ENCODE measurements at regions not wholly inside any gene's neighbourhood (a gene's known extent, or its start where the extent isn't known, plus 50 kb on each side); places are given as distances from the start of the nearest gene placed in this dataset.

- H4K20me1 ChIP-seq (ENCODE audit: control insufficient read depth, extremely low read depth, insufficient read depth, low read length): no peaks in the 10 kb centered on the region
- no peaks in the 10 kb centered on the region for H3K27me3 ChIP-seq (ENCODE audit: control insufficient read depth, extremely low read depth, insufficient read depth, low read length)
- dilution Hi-C loops (cut with MboI; ENCODE audit: extremely low pct_ligation_motif_present, low sequenced_read_pairs): no loop called here
- no peak overlapping the region for H3K4me3 ChIP-seq (ENCODE audit: control insufficient read depth in 2 of 3, extremely low read depth in 1 of 3, insufficient read depth in 2 of 3, low read depth in 1 of 3, low read length in 3 of 3)
- no peak for DNase-seq (ENCODE audit: low read depth, low spot score)
- FAIRE-seq: no peak
- no peak overlapping the region for H3K4me2 ChIP-seq (ENCODE audit: control insufficient read depth, extremely low read depth, insufficient read depth, low read depth, low read length)
- H3K9me3 ChIP-seq (ENCODE audit: control insufficient read depth, low read depth, low read length): no peaks in the 10 kb centered on the region
- no peak overlapping the region for H3K9ac ChIP-seq (ENCODE audit: control insufficient read depth, extremely low read depth, insufficient read depth, low read length)
- no peaks in the 10 kb centered on the region for H3K79me2 ChIP-seq (ENCODE audit: control insufficient read depth, insufficient read depth, low read length)
- H3K9me1 ChIP-seq (ENCODE audit: control insufficient read depth, extremely low read depth, insufficient read depth, low read length): no peaks in the 10 kb centered on the region
- no peak for TF ChIP-seq EZH2 (IDR thresholded peaks at IDR 0.05; ENCODE audit: low read length)
- TF ChIP-seq, protein P1, sequence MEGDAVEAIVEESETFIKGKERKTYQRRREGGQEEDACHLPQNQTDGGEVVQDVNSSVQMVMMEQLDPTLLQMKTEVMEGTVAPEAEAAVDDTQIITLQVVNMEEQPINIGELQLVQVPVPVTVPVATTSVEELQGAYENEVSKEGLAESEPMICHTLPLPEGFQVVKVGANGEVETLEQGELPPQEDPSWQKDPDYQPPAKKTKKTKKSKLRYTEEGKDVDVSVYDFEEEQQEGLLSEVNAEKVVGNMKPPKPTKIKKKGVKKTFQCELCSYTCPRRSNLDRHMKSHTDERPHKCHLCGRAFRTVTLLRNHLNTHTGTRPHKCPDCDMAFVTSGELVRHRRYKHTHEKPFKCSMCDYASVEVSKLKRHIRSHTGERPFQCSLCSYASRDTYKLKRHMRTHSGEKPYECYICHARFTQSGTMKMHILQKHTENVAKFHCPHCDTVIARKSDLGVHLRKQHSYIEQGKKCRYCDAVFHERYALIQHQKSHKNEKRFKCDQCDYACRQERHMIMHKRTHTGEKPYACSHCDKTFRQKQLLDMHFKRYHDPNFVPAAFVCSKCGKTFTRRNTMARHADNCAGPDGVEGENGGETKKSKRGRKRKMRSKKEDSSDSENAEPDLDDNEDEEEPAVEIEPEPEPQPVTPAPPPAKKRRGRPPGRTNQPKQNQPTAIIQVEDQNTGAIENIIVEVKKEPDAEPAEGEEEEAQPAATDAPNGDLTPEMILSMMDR (optimal IDR thresholded peaks at IDR 0.05 in 1 of 3, IDR thresholded peaks at IDR 0.05 in 1 of 3, conservative IDR thresholded peaks at IDR 0.05 in 1 of 3; ENCODE audit: extremely low read depth in 1 of 3, insufficient read depth in 2 of 3, low read length in 3 of 3): no peak
- H3K36me3 ChIP-seq (ENCODE audit: control insufficient read depth in 2 of 2, extremely low read depth in 1 of 2, insufficient read depth in 2 of 2, low read length in 2 of 2): no peaks in the 10 kb centered on the region
- H3K27ac ChIP-seq (ENCODE audit: control insufficient read depth, insufficient read depth, low read length): no peak overlapping the region
- no peak overlapping the region for H2AFZ ChIP-seq (ENCODE audit: control insufficient read depth, low read length)
- H3K4me1 ChIP-seq (ENCODE audit: control insufficient read depth, extremely low read depth, insufficient read depth, low read length): no peaks in the 10 kb centered on the region
These were observed 60.6 kb upstream of the CHD6 start for GRCh38 chr20:41678799-41679198.

DNA sequence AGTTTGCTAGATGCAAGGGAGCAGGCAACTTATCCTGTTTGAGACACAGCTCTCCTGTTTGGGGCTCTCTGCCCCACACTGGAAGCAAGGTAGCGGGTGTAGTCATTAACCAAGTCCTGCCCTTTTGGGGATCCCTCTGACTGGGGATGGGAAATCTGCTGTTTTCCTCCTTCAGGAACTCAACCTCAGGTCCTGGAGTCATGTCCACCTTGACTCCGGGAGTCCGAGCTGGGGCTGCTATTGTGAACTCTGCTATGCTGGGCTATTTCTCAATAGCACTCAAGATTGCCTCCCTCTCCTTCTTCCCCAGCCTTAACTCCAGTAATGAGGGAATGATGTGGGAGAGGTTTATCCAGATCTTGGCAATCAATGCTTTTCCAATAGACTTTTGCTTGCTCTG, 54.1 kb upstream of the CHD6 start:
- dilution Hi-C loops (cut with MboI; ENCODE audit: extremely low pct_ligation_motif_present, low sequenced_read_pairs): no loop called here
- no peak overlapping the region for H3K4me2 ChIP-seq (ENCODE audit: control insufficient read depth, extremely low read depth, insufficient read depth, low read depth, low read length)
- H3K79me2 ChIP-seq (ENCODE audit: control insufficient read depth, insufficient read depth, low read length): no peaks in the 10 kb centered on the region
- no peaks in the 10 kb centered on the region for H4K20me1 ChIP-seq (ENCODE audit: control insufficient read depth, extremely low read depth, insufficient read depth, low read length)
- H3K36me3 ChIP-seq (ENCODE audit: control insufficient read depth in 2 of 2, extremely low read depth in 1 of 2, insufficient read depth in 2 of 2, low read length in 2 of 2): no peaks in the 10 kb centered on the region
- H3K9me1 ChIP-seq (ENCODE audit: control insufficient read depth, extremely low read depth, insufficient read depth, low read length): no peaks in the 10 kb centered on the region
- H3K4me1 ChIP-seq (ENCODE audit: control insufficient read depth, extremely low read depth, insufficient read depth, low read length): no peaks in the 10 kb centered on the region
- H3K27ac ChIP-seq (ENCODE audit: control insufficient read depth, insufficient read depth, low read length): no peak overlapping the region
- H2AFZ ChIP-seq (ENCODE audit: control insufficient read depth, low read length): no peak overlapping the region
- H3K9me3 ChIP-seq (ENCODE audit: control insufficient read depth, low read depth, low read length): no peaks in the 10 kb centered on the region
- no peak overlapping the region for H3K4me3 ChIP-seq (ENCODE audit: control insufficient read depth in 2 of 3, extremely low read depth in 1 of 3, insufficient read depth in 2 of 3, low read depth in 1 of 3, low read length in 3 of 3)
- H3K27me3 ChIP-seq (ENCODE audit: control insufficient read depth, extremely low read depth, insufficient read depth, low read length): peaks cover 7% of the 10 kb centered on the region
- DNase-seq (ENCODE audit: low read depth, low spot score) (no peak), FAIRE-seq (no peak)
- no peak overlapping the region for H3K9ac ChIP-seq (ENCODE audit: control insufficient read depth, extremely low read depth, insufficient read depth, low read length)
- TF ChIP-seq EZH2 (IDR thresholded peaks at IDR 0.05; ENCODE audit: low read length): no peak
- TF ChIP-seq, protein P1 (optimal IDR thresholded peaks at IDR 0.05 in 1 of 3, IDR thresholded peaks at IDR 0.05 in 1 of 3, conservative IDR thresholded peaks at IDR 0.05 in 1 of 3; ENCODE audit: extremely low read depth in 1 of 3, insufficient read depth in 2 of 3, low read length in 3 of 3): no peak
